Ishikawa (cell line): ENCODE measurements at regions not wholly inside any gene's neighbourhood (a gene's known extent, or its start where the extent isn't known, plus 50 kb on each side); places are given as distances from the start of the nearest gene placed in this dataset.

Experiments used
- CEBPB ChIP-seq: IDR thresholded peaks from 2 replicates; pipeline ENCODE4 v1.6.1; 2012
- CREB1 ChIP-seq: IDR thresholded peaks from 2 replicates; pipeline ENCODE4 v1.6.1; 2012; ENCODE audit warnings: low read depth
- EGR1 ChIP-seq: IDR thresholded peaks from 2 replicates; pipeline ENCODE4 v1.6.1; 2012
- EP300 ChIP-seq: IDR thresholded peaks from 2 replicates; pipeline ENCODE4 v1.6.1; 2012; ENCODE audit warnings: borderline replicate concordance
- FOXM1 ChIP-seq: IDR thresholded peaks from 2 replicates; pipeline ENCODE4 v1.6.1; 2012; ENCODE audit warnings: low read depth, borderline replicate concordance
- MAX ChIP-seq: IDR thresholded peaks from 2 replicates; pipeline ENCODE4 v1.6.1; 2012
- NFIC ChIP-seq: IDR thresholded peaks from 2 replicates; pipeline ENCODE4 v1.6.1; 2012
- RAD21 ChIP-seq: IDR thresholded peaks from 2 replicates; pipeline ENCODE4 v1.6.1; 2012; ENCODE audit warnings: low read depth
- REST ChIP-seq: IDR thresholded peaks from 2 replicates; pipeline ENCODE4 v1.6.1; 2012; ENCODE audit warnings: low read depth, mild to moderate bottlenecking
- TAF1 ChIP-seq: IDR thresholded peaks from 2 replicates; pipeline ENCODE4 v1.6.1; 2012; ENCODE audit warnings: low read depth, mild to moderate bottlenecking
- TCF12 ChIP-seq: IDR thresholded peaks from 2 replicates; pipeline ENCODE4 v1.6.1; 2012; ENCODE audit warnings: low read depth
- TEAD4 ChIP-seq: IDR thresholded peaks from 2 replicates; pipeline ENCODE4 v1.6.1; 2012
- USF1 ChIP-seq: IDR thresholded peaks from 2 replicates; pipeline ENCODE4 v1.6.1; 2012
- YY1 ChIP-seq: IDR thresholded peaks from 2 replicates; pipeline ENCODE4 v1.6.1; 2012; ENCODE audit warnings: low read depth
- ZBTB7A ChIP-seq: IDR thresholded peaks from 2 replicates; pipeline ENCODE4 v1.6.1; 2012; ENCODE audit warnings: low read depth

GRCh38 chr2:215729985-215730620, 283.2 kb downstream of the MREG start:
- TF ChIP-seq RAD21 (no peak), TAF1 (no peak), FOXM1 (no peak), YY1 (no peak), USF1 (no peak), EP300 (no peak), REST (no peak), MAX (no peak), CREB1 (no peak), CEBPB (no peak), ZBTB7A (no peak), TEAD4 (no peak), TCF12 (no peak), NFIC (no peak)

GRCh38 chr2:215728504-215729065, 284.8 kb downstream of the MREG start:
- TF ChIP-seq ZBTB7A = no peak
- TF ChIP-seq MAX = no peak
- no peak for TF ChIP-seq REST
- TF ChIP-seq NFIC = no peak
- no peak for TF ChIP-seq TEAD4
- no peak for TF ChIP-seq USF1
- TF ChIP-seq FOXM1 = no peak
- no peak for TF ChIP-seq EP300
- no peak for TF ChIP-seq RAD21
- no peak for TF ChIP-seq EGR1
- TF ChIP-seq TAF1 = no peak
- no peak for TF ChIP-seq CEBPB
- no peak for TF ChIP-seq YY1
- TF ChIP-seq TCF12 = no peak
- TF ChIP-seq CREB1 = no peak

- no peak for TF ChIP-seq EP300
- TF ChIP-seq NFIC = no peak
- TF ChIP-seq TCF12 = no peak
- no peak for TF ChIP-seq REST
- TF ChIP-seq ZBTB7A = no peak
These were observed 285.5 kb downstream of the MREG start for GRCh38 chr2:215727507-215728503.

- TF ChIP-seq YY1 (no peak), ZBTB7A (no peak), CREB1 (no peak), FOXM1 (no peak), USF1 (no peak), RAD21 (no peak), TEAD4 (no peak), NFIC (no peak), EP300 (no peak), REST (no peak)
These were observed 287.3 kb downstream of the MREG start for GRCh38 chr2:215726070-215726469.
